ENCODE measurements at regions not wholly inside any gene's neighbourhood (a gene's known extent, or its start where the extent isn't known, plus 50 kb on each side); places are given as distances from the start of the nearest gene placed in this dataset.
"Not testable (repeated sequence)": the region's sequence is repeated elsewhere in the genome, so short reads cannot be mapped to it uniquely, and the experiment has no call there.

DNA sequence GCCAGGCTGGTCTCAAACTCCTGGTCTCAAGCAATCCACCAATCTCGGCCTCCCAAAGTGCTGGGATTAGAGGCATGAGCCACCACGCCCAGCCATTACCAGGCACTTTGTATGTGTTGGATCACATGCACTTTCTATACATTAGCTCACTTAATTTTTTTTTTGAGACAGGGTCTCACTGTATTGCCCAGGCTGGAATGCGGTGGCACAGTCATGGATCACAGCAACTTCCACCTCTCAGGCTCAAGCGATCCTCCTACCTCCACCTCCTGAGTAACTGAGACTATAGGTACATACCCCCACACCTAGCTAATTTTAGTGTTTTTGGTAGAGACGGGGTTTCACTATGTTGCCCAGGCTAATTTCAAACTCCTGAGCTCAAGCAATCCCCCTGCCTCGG, 203.0 kb upstream of the MYL2 start:
- DNase-seq, result no peak
- Histone ChIP-seq H3K9me3 (no peaks in the 10 kb centered on the region), H3K36me3 (no peaks in the 10 kb centered on the region), H3K27ac (no peak overlapping the region), H3K27me3 (peaks cover 0 to 21% of the 10 kb centered on the region in 2 donors), H3K4me3 (no peak overlapping the region), H3K4me1 (no peaks in the 10 kb centered on the region)
- TF ChIP-seq, protein P1, sequence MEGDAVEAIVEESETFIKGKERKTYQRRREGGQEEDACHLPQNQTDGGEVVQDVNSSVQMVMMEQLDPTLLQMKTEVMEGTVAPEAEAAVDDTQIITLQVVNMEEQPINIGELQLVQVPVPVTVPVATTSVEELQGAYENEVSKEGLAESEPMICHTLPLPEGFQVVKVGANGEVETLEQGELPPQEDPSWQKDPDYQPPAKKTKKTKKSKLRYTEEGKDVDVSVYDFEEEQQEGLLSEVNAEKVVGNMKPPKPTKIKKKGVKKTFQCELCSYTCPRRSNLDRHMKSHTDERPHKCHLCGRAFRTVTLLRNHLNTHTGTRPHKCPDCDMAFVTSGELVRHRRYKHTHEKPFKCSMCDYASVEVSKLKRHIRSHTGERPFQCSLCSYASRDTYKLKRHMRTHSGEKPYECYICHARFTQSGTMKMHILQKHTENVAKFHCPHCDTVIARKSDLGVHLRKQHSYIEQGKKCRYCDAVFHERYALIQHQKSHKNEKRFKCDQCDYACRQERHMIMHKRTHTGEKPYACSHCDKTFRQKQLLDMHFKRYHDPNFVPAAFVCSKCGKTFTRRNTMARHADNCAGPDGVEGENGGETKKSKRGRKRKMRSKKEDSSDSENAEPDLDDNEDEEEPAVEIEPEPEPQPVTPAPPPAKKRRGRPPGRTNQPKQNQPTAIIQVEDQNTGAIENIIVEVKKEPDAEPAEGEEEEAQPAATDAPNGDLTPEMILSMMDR (IDR thresholded peaks at IDR 0.05), result no peak
- intact Hi-C loops (cut with DNase I; ENCODE audit: low total_unique reads), result no loop called here

DNA sequence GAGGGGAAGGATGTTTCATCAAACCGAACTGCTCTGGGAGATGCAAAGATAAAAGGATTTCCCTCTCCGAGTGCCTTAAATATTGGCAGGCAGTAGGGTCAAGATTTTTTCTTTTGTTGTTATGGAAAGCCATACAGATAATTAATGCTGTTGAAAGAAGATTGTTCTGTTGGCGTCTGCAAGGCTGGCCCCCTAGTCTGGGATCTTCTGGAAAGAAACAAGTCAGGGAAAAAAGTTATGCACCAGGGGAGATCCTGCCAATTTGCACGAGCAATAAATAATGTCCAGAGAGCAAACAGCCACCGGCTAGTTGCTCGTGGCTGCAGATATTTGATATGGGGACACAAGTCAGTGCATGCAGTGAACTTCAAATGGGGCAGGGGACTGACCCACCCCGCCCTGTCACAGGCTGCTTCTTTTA, 202.1 kb upstream of the MYL2 start:
- Histone ChIP-seq H3K4me3 (no peak overlapping the region), H3K9me3 (no peaks in the 10 kb centered on the region), H3K4me1 (no peaks in the 10 kb centered on the region), H3K27ac (no peak overlapping the region), H3K36me3 (no peaks in the 10 kb centered on the region), H3K27me3 (peaks cover 0 to 21% of the 10 kb centered on the region in 2 donors)
- intact Hi-C loops (cut with DNase I; ENCODE audit: low total_unique reads), result no loop called here
- no peak for DNase-seq
- TF ChIP-seq, protein P1 (IDR thresholded peaks at IDR 0.05), result no peak

DNA sequence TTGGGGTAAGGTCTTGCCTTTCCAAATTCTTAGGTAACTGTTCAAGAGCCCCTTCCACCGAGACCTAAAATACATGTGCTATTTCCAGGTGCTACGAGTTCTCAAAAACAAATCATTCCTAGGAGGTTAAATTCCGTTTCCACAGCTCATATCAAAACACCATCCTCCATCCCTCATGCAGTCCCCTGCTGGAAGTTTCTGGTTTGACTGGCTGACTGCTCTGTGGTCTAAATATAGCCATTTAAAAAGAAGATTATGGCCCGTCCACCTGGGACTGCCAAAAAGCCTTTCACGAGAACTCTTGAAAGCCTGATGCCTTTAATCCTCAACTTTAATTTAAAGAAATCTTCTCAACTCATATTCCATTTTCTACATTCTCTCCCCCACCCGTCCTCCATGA, 201.5 kb upstream of the MYL2 start:
- no peaks in the 10 kb centered on the region for H3K4me1 ChIP-seq
- H3K36me3 ChIP-seq, result no peaks in the 10 kb centered on the region
- intact Hi-C loops (cut with DNase I; ENCODE audit: low total_unique reads), result no loop called here
- no peak overlapping the region for H3K27ac ChIP-seq
- DNase-seq, result no peak
- peaks cover 0 to 21% of the 10 kb centered on the region in 2 donors for H3K27me3 ChIP-seq
- H3K4me3 ChIP-seq, result no peak overlapping the region
- TF ChIP-seq, protein P1 (IDR thresholded peaks at IDR 0.05), result no peak
- H3K9me3 ChIP-seq, result no peaks in the 10 kb centered on the region

DNA sequence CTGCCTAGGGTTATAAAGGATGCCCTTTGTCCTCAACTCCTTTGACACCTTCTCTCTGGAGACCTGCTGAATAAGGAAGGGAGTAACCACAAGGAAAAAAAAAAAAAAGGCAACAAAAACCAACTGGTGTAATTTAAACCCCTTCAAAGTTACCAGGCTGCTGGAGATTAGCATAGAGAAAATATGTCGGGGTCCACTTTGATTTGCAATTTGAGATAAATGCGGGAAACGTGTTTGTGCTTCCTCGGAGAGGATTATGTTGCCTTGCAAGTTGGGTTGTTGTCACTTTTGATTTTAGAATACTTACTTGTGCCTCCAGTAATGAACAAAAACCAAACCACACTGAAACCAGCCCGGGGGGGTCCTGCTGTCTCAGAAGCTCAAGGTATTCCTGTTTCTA, 200.2 kb upstream of the MYL2 start:
- DNase-seq, result no peak
- no peaks in the 10 kb centered on the region for H3K36me3 ChIP-seq
- peaks cover 0 to 21% of the 10 kb centered on the region in 2 donors for H3K27me3 ChIP-seq
- H3K4me1 ChIP-seq, result no peaks in the 10 kb centered on the region
- TF ChIP-seq, protein P1 (IDR thresholded peaks at IDR 0.05), result no peak
- intact Hi-C loops (cut with DNase I; ENCODE audit: low total_unique reads), result no loop called here
- no peak overlapping the region for H3K4me3 ChIP-seq
- H3K27ac ChIP-seq, result no peak overlapping the region
- peaks cover 0 to 5% (median under 1%) of the 10 kb centered on the region in 3 donors for H3K9me3 ChIP-seq

DNA sequence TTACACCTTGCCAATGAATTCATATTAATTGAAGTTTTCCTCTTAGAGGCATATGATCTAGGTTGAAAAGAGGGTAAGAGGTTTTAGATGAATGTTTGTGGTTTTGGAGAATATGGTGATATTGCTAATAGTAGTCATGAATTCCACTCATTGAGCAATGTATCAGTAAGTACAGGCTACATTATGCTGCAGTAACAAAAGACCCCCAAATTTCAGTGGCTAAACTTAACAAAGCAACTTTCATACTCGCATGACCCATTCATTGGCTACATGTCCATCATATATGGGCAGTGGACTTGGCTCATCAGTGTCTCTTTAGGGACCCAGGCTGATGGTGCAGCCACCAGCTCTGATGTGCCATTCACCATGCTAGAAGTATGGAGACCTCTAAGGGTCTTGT, 196.6 kb upstream of the MYL2 start:
- H3K36me3 ChIP-seq, result no peaks in the 10 kb centered on the region
- intact Hi-C loops (cut with DNase I; ENCODE audit: low total_unique reads), result no loop called here
- no peak for DNase-seq
- TF ChIP-seq, protein P1 (IDR thresholded peaks at IDR 0.05), result no peak
- peaks cover 0 to 21% of the 10 kb centered on the region in 2 donors for H3K27me3 ChIP-seq
- H3K4me1 ChIP-seq, result no peaks in the 10 kb centered on the region
- no peak overlapping the region for H3K27ac ChIP-seq
- no peak overlapping the region for H3K4me3 ChIP-seq
- peaks cover 0 to 6% (median 3%) of the 10 kb centered on the region in 3 donors for H3K9me3 ChIP-seq

DNA sequence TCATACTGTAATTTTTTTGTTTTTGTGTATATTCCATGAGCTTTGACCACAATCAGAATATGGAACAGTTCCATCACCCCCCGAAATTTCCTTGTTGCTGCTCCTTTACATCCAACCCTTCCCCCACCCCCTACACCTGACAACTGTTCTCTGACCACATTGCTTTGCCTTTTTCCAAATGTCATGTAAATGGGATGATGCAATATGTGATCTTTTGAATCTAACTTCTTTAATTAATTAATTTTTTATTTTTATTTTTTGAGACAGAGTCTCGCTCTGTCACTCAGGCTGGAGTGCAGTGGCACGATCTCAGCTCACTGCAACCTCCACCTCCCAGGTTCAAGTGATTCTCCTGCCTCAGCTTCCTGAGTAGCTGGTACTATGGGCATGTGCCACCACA, 192.9 kb upstream of the MYL2 start:
- H3K36me3 ChIP-seq; H3K4me1 ChIP-seq; H3K27ac ChIP-seq; intact Hi-C loops (cut with DNase I; ENCODE audit: low total_unique reads); H3K27me3 ChIP-seq; H3K9me3 ChIP-seq; DNase-seq; H3K4me3 ChIP-seq: not testable (repeated sequence)
